Activated gamma-delta T cell treated with anti-CD3 and anti-CD28 coated beads, Interleukin-2, amount 50 U/mL, for 16 hours (primary cell): ENCODE measurements at regions not wholly inside any gene's neighbourhood (a gene's known extent, or its start where the extent isn't known, plus 50 kb on each side); places are given as distances from the start of the nearest gene placed in this dataset.

Source experiments
- DNase-seq: peaks from one replicate; pipeline ENCODE4 v3.0.0-alpha.2; 2020; ENCODE audit warnings: low read depth

GRCh38 chr12:60251091-60251490 is 655.3 kb downstream of the SLC16A7 start:
- no peak for DNase-seq

GRCh38 chr12:60252359-60253096 is 656.7 kb downstream of the SLC16A7 start:
- DNase-seq = no peak

GRCh38 chr12:60255044-60255443 is 659.2 kb downstream of the SLC16A7 start:
- no peak for DNase-seq

GRCh38 chr12:60257063-60257462 is 661.2 kb downstream of the SLC16A7 start:
- DNase-seq = no peak

GRCh38 chr12:60259225-60259624 is 663.4 kb downstream of the SLC16A7 start:
- no peak for DNase-seq

- no peak for DNase-seq
These were observed 666.5 kb downstream of the SLC16A7 start for GRCh38 chr12:60262378-60262777.

GRCh38 chr12:60263161-60263560 is 667.3 kb downstream of the SLC16A7 start:
- DNase-seq = no peak

- DNase-seq = no peak
These were observed 668.1 kb downstream of the SLC16A7 start for GRCh38 chr12:60263836-60264493.

- DNase-seq = no peak
These were observed 669.9 kb downstream of the SLC16A7 start for GRCh38 chr12:60265741-60266140.

GRCh38 chr12:60266381-60266852 is 670.6 kb downstream of the SLC16A7 start:
- DNase-seq = no peak

GRCh38 chr12:60269611-60270269 is 673.9 kb downstream of the SLC16A7 start:
- no peak for DNase-seq

- DNase-seq = no peak
These were observed 676.0 kb downstream of the SLC16A7 start for GRCh38 chr12:60271816-60272215.

GRCh38 chr12:60278209-60278608 is 682.4 kb downstream of the SLC16A7 start:
- DNase-seq = no peak

GRCh38 chr12:60279221-60279620 is 683.4 kb downstream of the SLC16A7 start:
- DNase-seq = no peak

- no peak for DNase-seq
These were observed 685.7 kb downstream of the SLC16A7 start for GRCh38 chr12:60281522-60281921.

GRCh38 chr12:60290532-60290931 is 694.7 kb downstream of the SLC16A7 start:
- DNase-seq = no peak

GRCh38 chr12:60308366-60308991 is 712.6 kb downstream of the SLC16A7 start:
- DNase-seq = no peak

GRCh38 chr12:60311940-60312339 is 716.1 kb downstream of the SLC16A7 start:
- DNase-seq = no peak

- no peak for DNase-seq
These were observed 721.5 kb downstream of the SLC16A7 start for GRCh38 chr12:60317361-60317760.

- no peak for DNase-seq
These were observed 728.9 kb downstream of the SLC16A7 start for GRCh38 chr12:60324746-60325145.

- no peak for DNase-seq
These were observed 737.6 kb downstream of the SLC16A7 start for GRCh38 chr12:60333461-60333860.

- no peak for DNase-seq
These were observed 739.9 kb downstream of the SLC16A7 start for GRCh38 chr12:60335745-60336144.
